Left cardiac atrium (tissue), 4 donors: ENCODE measurements at regions not wholly inside any gene's neighbourhood (a gene's known extent, or its start where the extent isn't known, plus 50 kb on each side); places are given as distances from the start of the nearest gene placed in this dataset.

Experiments used
- ATAC-seq, 2 donors: fragments of 200-7000 bp; cut with Tn5 transposase; one replicate each; pipeline ENCODE4 v1.9.1; 2020; ENCODE audit warnings: mild to moderate bottlenecking in 2 of 2, moderate library complexity in 2 of 2
- DNase-seq: peaks from one replicate; pipeline ENCODE4 v3.0.0-alpha.2; 2020
- intact Hi-C, 2 donors: fragments of 100-400 bp; cut with DNase I; formaldehyde crosslinking; loops; one replicate each; pipeline versions ENCODE4 v1.14.1 to v1.15.1; 2022 to 2023
- donor health status: DM: no; HTN: yes; CAD: no.
- donor health status: DM: no; HTN: yes; CAD: no; lungs with severe emphysema.
- donor health status: DM: yes; HTN: yes; CAD: no.
- donor health status: Dilated cardiomyopathy.

GRCh38 chr5:40312205-40312604 is 367.5 kb upstream of the PTGER4 start:
- ATAC-seq (no peak), DNase-seq (no peak)
- intact Hi-C loops = no loop called here

GRCh38 chr5:40309851-40310250 is 369.9 kb upstream of the PTGER4 start:
- intact Hi-C loops = no loop called here
- no peak for DNase-seq
- ATAC-seq = no peak

- DNase-seq = no peak
- ATAC-seq = no peak
- intact Hi-C loops = no loop called here
Measured at GRCh38 chr5:40308867-40309266, 370.8 kb upstream of the PTGER4 start.

GRCh38 chr5:40307920-40308319 is 371.8 kb upstream of the PTGER4 start:
- DNase-seq = no peak
- no peak for ATAC-seq
- intact Hi-C loops = no loop called here

GRCh38 chr5:40306869-40307487 is 372.7 kb upstream of the PTGER4 start:
- ATAC-seq (no peak), DNase-seq (no peak)
- intact Hi-C loops = no loop called here

GRCh38 chr5:40292006-40292405 is 387.7 kb upstream of the PTGER4 start:
- DNase-seq = no peak
- intact Hi-C loops = no loop called here
- no peak for ATAC-seq

GRCh38 chr5:40291338-40291737 is 388.4 kb upstream of the PTGER4 start:
- no peak for ATAC-seq
- DNase-seq = no peak
- intact Hi-C loops = no loop called here

GRCh38 chr5:40288800-40289485 is 390.8 kb upstream of the PTGER4 start:
- ATAC-seq (no peak), DNase-seq (no peak)
- intact Hi-C loops = no loop called here

- intact Hi-C loops = no loop called here
- ATAC-seq (no peak), DNase-seq (no peak)
Measured at GRCh38 chr5:40284863-40285262, 394.9 kb upstream of the PTGER4 start.

- intact Hi-C loops = no loop called here
- DNase-seq = no peak
- ATAC-seq = no peak
Measured at GRCh38 chr5:40278881-40279280, 400.8 kb upstream of the PTGER4 start.

GRCh38 chr5:40277161-40277906 is 402.4 kb upstream of the PTGER4 start:
- intact Hi-C loops = no loop called here
- ATAC-seq = no peak
- DNase-seq = no peak

GRCh38 chr5:40276426-40277102 is 403.2 kb upstream of the PTGER4 start:
- DNase-seq (no peak), ATAC-seq (no peak)
- intact Hi-C loops = no loop called here

- intact Hi-C loops = no loop called here
- ATAC-seq (no peak), DNase-seq (no peak)
Measured at GRCh38 chr5:40274568-40274967, 405.1 kb upstream of the PTGER4 start.

GRCh38 chr5:40273936-40274335 is 405.8 kb upstream of the PTGER4 start:
- ATAC-seq (no peak), DNase-seq (no peak)
- intact Hi-C loops = no loop called here

- no peak for ATAC-seq
Measured at GRCh38 chr5:40271476-40271875, 408.2 kb upstream of the PTGER4 start.

GRCh38 chr5:40270274-40270845 is 409.4 kb upstream of the PTGER4 start:
- ATAC-seq (no peak), DNase-seq (no peak)
- intact Hi-C loops = no loop called here

More at GRCh38 chr5:40271476-40271875, 408.2 kb upstream of the PTGER4 start:
- intact Hi-C loops = no loop called here
- DNase-seq = no peak

- intact Hi-C loops = no loop called here
- no peak for ATAC-seq
- DNase-seq = no peak
Measured at GRCh38 chr5:40268088-40268487, 411.6 kb upstream of the PTGER4 start.

- intact Hi-C loops = no loop called here
- DNase-seq (no peak), ATAC-seq (no peak)
Measured at GRCh38 chr5:40266952-40267351, 412.8 kb upstream of the PTGER4 start.

- intact Hi-C loops = no loop called here
- no peak for ATAC-seq
- DNase-seq = no peak
Measured at GRCh38 chr5:40261984-40262383, 417.7 kb upstream of the PTGER4 start.

GRCh38 chr5:40260361-40260760 is 419.4 kb upstream of the PTGER4 start:
- ATAC-seq (no peak), DNase-seq (peak; percentile 39)
- intact Hi-C loops = no loop called here
